Body of pancreas (tissue), 4 donors: ENCODE measurements at regions not wholly inside any gene's neighbourhood (a gene's known extent, or its start where the extent isn't known, plus 50 kb on each side); places are given as distances from the start of the nearest gene placed in this dataset.

Experiments
- ATAC-seq: fragments of 150-250 bp; one replicate; pipeline ENCODE4 v1.9.1; 2016
- DNase-seq, 4 donors: peaks; one replicate each; pipeline ENCODE4 v3.0.0-alpha.2; 2019
- H3K27ac ChIP-seq, 4 donors: fragments of 200-600 bp; sonication (generic); 1 replicate in 3 of 4; 2 replicates in 1 of 4; pipeline versions ENCODE4 v1.5.1 to v1.6.1; 2016 to 2019; ENCODE audit warnings: mild to moderate bottlenecking in 1 of 4, mixed read lengths in 1 of 4, moderate library complexity in 1 of 4
- H3K27me3 ChIP-seq, 2 donors: fragments of 200-600 bp; sonication (generic); one replicate each; pipeline ENCODE4 v1.6.0; 2016; ENCODE audit warnings: mild to moderate bottlenecking in 1 of 2
- H3K36me3 ChIP-seq, 2 donors: fragments of 200-600 bp; sonication (generic); replicated peaks in 1 of 2; 2 replicates each; pipeline ENCODE4 v1.5.1; 2016; ENCODE audit warnings: low read depth in 2 of 2; ENCODE audit not compliant: insufficient read depth in 1 of 2
- H3K4me1 ChIP-seq: fragments of 200-600 bp; sonication (generic); one replicate; pipeline ENCODE4 v1.6.0; 2016
- H3K4me3 ChIP-seq, 2 donors: fragments of 200-600 bp; sonication (generic); 1 replicate in 1 of 2; 2 replicates in 1 of 2; pipeline ENCODE4 v1.5.1; 2016 to 2019
- H3K9me3 ChIP-seq, 3 donors: fragments of 200-600 bp; sonication (generic); 1 replicate in 2 of 3; 2 replicates in 1 of 3; pipeline ENCODE4 v1.5.1; 2016
- POLR2A ChIP-seq, 3 donors: fragments of 450-650 bp; IDR thresholded peaks; one replicate each; pipeline ENCODE4 v1.6.1; 2016; ENCODE audit warnings: antibody characterized with exemption in 3 of 3, mild to moderate bottlenecking in 2 of 3
- WGBS, 2 donors: methylation state at CpG; one replicate each; pipeline ENCODE4 v1.1.5; 2017; 5-methylcytosine and 5-hydroxymethylcytosine counted together
- intact Hi-C: fragments of 100-400 bp; cut with DNase I; formaldehyde crosslinking; loops from one replicate; pipeline ENCODE4 v1.15.1; 2023
- TF ChIP-seq, protein P1 (sequence below), 7 experiments: fragments of 450-650 bp in 4 of 7; fragments of 200-600 bp in 3 of 7; sonication (generic) in 3 of 7; IDR thresholded peaks; one replicate each; pipeline ENCODE4 v1.5.1; 2016 to 2019; ENCODE audit warnings: antibody characterized with exemption in 7 of 7

DNA sequence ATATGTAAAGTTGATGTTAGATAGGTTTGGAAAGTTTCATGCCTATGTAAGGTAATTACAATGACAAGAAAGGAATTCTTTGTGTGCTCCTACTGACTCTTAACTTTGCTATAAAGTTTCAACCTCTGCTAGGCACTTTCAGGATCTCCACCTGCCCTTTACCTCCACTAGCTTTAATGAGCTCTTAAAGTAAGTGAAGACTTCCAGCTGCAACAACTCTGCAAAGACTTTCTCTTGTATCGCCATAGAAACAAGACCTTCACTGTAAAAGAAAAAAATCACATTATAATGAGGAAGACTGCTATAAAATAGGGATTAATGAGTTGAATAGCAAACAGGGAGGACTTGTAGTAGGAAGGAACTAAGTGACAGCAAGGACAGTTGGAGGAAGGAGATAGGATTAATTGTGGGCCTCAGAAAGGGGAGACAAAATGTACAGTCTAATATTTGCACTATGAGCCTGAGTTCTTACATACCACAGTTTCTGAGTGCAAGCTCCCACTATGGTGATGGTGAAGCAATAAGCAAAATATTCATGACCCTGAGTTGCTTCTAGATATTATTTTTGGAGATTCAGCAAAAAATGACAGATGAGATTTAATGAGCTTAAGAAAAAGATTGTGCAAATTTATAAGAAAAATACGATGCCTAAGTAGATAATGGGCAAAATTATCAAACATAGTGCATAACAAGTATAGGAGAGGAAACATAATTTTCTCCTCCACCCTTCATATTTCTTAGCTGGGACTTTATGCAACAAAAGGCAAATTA is 66.7 kb downstream of the DHRS2 start:
- TF ChIP-seq, protein P1, sequence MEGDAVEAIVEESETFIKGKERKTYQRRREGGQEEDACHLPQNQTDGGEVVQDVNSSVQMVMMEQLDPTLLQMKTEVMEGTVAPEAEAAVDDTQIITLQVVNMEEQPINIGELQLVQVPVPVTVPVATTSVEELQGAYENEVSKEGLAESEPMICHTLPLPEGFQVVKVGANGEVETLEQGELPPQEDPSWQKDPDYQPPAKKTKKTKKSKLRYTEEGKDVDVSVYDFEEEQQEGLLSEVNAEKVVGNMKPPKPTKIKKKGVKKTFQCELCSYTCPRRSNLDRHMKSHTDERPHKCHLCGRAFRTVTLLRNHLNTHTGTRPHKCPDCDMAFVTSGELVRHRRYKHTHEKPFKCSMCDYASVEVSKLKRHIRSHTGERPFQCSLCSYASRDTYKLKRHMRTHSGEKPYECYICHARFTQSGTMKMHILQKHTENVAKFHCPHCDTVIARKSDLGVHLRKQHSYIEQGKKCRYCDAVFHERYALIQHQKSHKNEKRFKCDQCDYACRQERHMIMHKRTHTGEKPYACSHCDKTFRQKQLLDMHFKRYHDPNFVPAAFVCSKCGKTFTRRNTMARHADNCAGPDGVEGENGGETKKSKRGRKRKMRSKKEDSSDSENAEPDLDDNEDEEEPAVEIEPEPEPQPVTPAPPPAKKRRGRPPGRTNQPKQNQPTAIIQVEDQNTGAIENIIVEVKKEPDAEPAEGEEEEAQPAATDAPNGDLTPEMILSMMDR (IDR thresholded peaks at IDR 0.05), result no peak
- TF ChIP-seq POLR2A (IDR thresholded peaks at IDR 0.05), result no peak
- ATAC-seq (no peak), DNase-seq (no peak)
- H3K27ac ChIP-seq, result peak overlapping the region in 1 of 4 donors; percentile 26
- peaks cover 47% of the 10 kb centered on the region for H3K4me1 ChIP-seq
- H3K4me3 ChIP-seq, result no peak overlapping the region
- intact Hi-C loops, result no loop called here
- no peaks in the 10 kb centered on the region for H3K27me3 ChIP-seq
- no peaks in the 10 kb centered on the region for H3K36me3 ChIP-seq
- no peaks in the 10 kb centered on the region for H3K9me3 ChIP-seq
- 47 to 49% methylated on average over 2 of the region's 2 CpGs for WGBS, 2 donors

DNA sequence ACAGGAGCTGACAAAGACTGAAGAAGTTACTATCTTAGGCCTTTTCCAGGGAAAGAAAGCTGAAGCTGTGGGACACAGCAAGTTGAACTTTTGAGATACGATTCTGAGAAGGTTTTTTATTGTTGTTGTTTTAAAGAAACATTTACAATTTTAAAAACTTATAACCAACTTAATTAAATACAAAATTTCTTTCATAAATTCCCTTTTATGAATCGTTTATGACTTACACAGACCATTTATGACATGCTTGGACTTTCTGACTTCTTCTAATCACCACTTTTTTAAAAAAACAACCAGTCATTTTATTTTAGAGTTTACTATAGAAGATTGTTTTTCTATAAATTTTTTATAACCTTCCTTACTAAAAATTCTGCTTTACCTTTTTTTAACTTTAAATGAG is 68.7 kb downstream of the DHRS2 start:
- H3K27ac ChIP-seq, result no peak overlapping the region
- H3K27me3 ChIP-seq, result no peaks in the 10 kb centered on the region
- TF ChIP-seq POLR2A (IDR thresholded peaks at IDR 0.05), result no peak
- TF ChIP-seq, protein P1 (IDR thresholded peaks at IDR 0.05), result no peak
- WGBS, 2 donors, result 55 to 64% methylated on average over 2 of the region's 2 CpGs
- intact Hi-C loops, result no loop called here
- DNase-seq (no peak), ATAC-seq (no peak)
- H3K4me3 ChIP-seq, result no peak overlapping the region
- peaks cover 48% of the 10 kb centered on the region for H3K4me1 ChIP-seq
- H3K36me3 ChIP-seq, result no peaks in the 10 kb centered on the region
- no peaks in the 10 kb centered on the region for H3K9me3 ChIP-seq

DNA sequence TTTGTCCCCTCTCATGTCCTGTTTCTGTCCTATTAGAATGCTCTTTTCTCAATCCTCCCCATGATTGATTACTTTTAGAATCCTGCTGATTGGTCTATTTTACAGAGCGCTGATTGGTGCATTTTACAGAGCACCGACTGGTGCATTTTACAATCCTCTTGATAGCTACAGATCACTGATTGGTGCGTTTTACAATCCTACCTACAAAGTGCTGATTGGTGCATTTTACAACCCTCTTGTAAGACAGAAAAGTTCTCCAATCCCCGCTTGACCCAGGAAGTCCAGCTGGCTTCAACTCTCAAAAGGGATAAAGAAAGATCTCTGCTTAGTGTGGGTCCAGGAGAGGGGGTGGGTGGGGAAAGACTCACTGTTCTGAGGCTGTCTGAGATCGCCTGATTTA is 71.3 kb downstream of the DHRS2 start:
- intact Hi-C loops, result no loop called here
- H3K27me3 ChIP-seq, result no peaks in the 10 kb centered on the region

DNA sequence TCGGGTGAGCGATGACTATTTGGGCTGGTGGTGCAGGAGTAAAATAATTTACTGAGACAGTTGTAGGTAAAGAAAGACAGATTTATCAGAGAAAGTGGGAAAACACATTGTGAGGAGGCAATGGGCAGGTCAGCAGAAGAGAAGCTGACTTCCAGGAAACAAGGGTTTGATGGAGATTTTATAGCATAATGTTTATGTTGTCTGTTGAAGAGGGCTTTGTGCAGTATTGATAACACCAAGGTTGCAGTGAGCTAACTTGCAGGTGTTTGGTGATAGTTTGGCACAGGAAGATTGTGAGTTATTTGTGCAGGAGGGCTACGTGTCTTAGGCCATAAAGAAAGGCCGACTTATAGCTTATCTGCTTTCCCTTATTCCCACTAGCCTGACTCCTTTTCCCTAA is 72.2 kb downstream of the DHRS2 start:
- Histone ChIP-seq H3K4me1 (peaks cover 26% of the 10 kb centered on the region), H3K27me3 (no peaks in the 10 kb centered on the region), H3K9me3 (no peaks in the 10 kb centered on the region), H3K27ac (peak overlapping the region in 1 of 4 donors; percentile 10), H3K36me3 (no peaks in the 10 kb centered on the region), H3K4me3 (no peak overlapping the region)
- intact Hi-C loops, result no loop called here
- no peak for DNase-seq
- no peak for ATAC-seq
- WGBS, 2 donors, result 67 to 68% methylated on average over 4 of the region's 4 CpGs
- TF ChIP-seq POLR2A (IDR thresholded peaks at IDR 0.05), result no peak
- TF ChIP-seq, protein P1 (IDR thresholded peaks at IDR 0.05), result no peak

More for the DNA sequence above, 71.3 kb downstream of the DHRS2 start:
- Histone ChIP-seq H3K36me3 (no peaks in the 10 kb centered on the region), H3K9me3 (no peaks in the 10 kb centered on the region), H3K4me1 (peaks cover 32% of the 10 kb centered on the region), H3K27ac (no peak overlapping the region), H3K4me3 (no peak overlapping the region)
- TF ChIP-seq, protein P1 (IDR thresholded peaks at IDR 0.05), result no peak
- no peak for TF ChIP-seq POLR2A (IDR thresholded peaks at IDR 0.05)
- ATAC-seq (no peak), DNase-seq (no peak)
- WGBS, 2 donors, result 90 to 91% methylated on average over 5 of the region's 5 CpGs

DNA sequence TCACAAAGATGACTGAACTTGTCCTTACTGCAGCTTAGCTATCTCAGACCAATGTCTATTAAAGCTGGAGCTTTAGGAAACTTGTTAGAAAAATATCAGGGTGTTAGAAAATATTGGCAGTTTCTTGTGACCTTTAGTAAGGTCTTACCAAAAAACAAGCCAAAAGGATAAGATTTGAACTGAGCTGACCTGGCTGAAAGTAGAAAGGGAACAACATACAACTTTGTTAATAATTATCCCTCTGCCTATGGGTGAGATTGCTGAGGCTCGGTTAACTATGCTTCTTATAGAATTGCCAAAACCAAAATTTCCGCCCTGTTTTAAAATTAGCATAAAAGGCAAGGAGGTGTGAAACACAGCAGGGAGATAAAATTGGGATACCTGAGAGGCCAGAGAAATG is 73.8 kb downstream of the DHRS2 start:
- Histone ChIP-seq H3K9me3 (no peaks in the 10 kb centered on the region), H3K27me3 (no peaks in the 10 kb centered on the region), H3K4me3 (no peak overlapping the region), H3K27ac (peak overlapping the region in 1 of 4 donors; percentile 10), H3K36me3 (no peaks in the 10 kb centered on the region), H3K4me1 (peaks cover 26% of the 10 kb centered on the region)
- 37 to 43% methylated on average over 2 of the region's 2 CpGs for WGBS, 2 donors
- DNase-seq, result no peak
- ATAC-seq, result no peak
- TF ChIP-seq, protein P1 (IDR thresholded peaks at IDR 0.05), result no peak
- no peak for TF ChIP-seq POLR2A (IDR thresholded peaks at IDR 0.05)
- intact Hi-C loops, result no loop called here
